DOHH2 (cell line): ENCODE measurements at regions not wholly inside any gene's neighbourhood (a gene's known extent, or its start where the extent isn't known, plus 50 kb on each side); places are given as distances from the start of the nearest gene placed in this dataset.

Experiments
- H3F3A ChIP-seq: fragments of 200-600 bp; sonication (generic), shearing (Covaris generic); 2 replicates; pipeline ENCODE4 v1.6.0; 2016; ENCODE audit warnings: antibody characterized with exemption, mild to moderate bottlenecking; ENCODE audit not compliant: control insufficient read depth, insufficient read depth
- H3K27ac ChIP-seq: fragments of 200-600 bp; sonication (generic); 2 replicates; pipeline ENCODE4 v1.5.1; 2014; ENCODE audit warnings: low read depth, mild to moderate bottlenecking, low read length, moderate library complexity
- H3K27me3 ChIP-seq: fragments of 200-600 bp; sonication (generic); 2 replicates; pipeline ENCODE4 v1.6.1; 2014; ENCODE audit warnings: mild to moderate bottlenecking, low read length, mixed read lengths; ENCODE audit not compliant: control insufficient read depth
- H3K36me3 ChIP-seq: fragments of 200-600 bp; sonication (generic); 2 replicates; pipeline ENCODE4 v1.6.1; 2014; ENCODE audit warnings: mild to moderate bottlenecking, low read length, moderate library complexity, mixed read lengths; ENCODE audit not compliant: control insufficient read depth
- H3K4me1 ChIP-seq: fragments of 200-600 bp; sonication (generic); 2 replicates; pipeline ENCODE4 v1.6.1; 2014; ENCODE audit warnings: mild to moderate bottlenecking, low read length, mixed read lengths; ENCODE audit not compliant: control insufficient read depth
- H3K4me2 ChIP-seq: fragments of 200-600 bp; sonication (generic); 2 replicates; pipeline ENCODE4 v1.6.0; 2014; ENCODE audit warnings: mild to moderate bottlenecking, low read length, moderate library complexity
- H3K4me3 ChIP-seq: fragments of 200-600 bp; sonication (generic); 2 replicates; pipeline ENCODE4 v1.5.1; 2014; ENCODE audit warnings: mild to moderate bottlenecking, low read length, mixed read lengths
- H3K79me2 ChIP-seq: fragments of 200-600 bp; sonication (generic); 2 replicates; pipeline ENCODE4 v1.6.1; 2014; ENCODE audit warnings: mild to moderate bottlenecking, low read length, mixed read lengths; ENCODE audit not compliant: control insufficient read depth
- H3K9me2 ChIP-seq: fragments of 200-600 bp; sonication (generic); replicated peaks from 2 replicates; pipeline ENCODE4 v1.6.1; 2014; ENCODE audit warnings: mild to moderate bottlenecking, low read length, mixed read lengths; ENCODE audit not compliant: control insufficient read depth
- H3K9me3 ChIP-seq: fragments of 200-600 bp; sonication (generic); 2 replicates; pipeline ENCODE4 v1.6.1; 2014; ENCODE audit warnings: antibody characterized with exemption, low read length, mixed read lengths; ENCODE audit not compliant: control insufficient read depth, insufficient read depth
- H4K20me1 ChIP-seq: fragments of 200-600 bp; sonication (generic); 2 replicates; pipeline ENCODE4 v1.6.0; 2014; ENCODE audit warnings: low read depth, mild to moderate bottlenecking, antibody characterized with exemption, low read length, moderate library complexity; ENCODE audit not compliant: control insufficient read depth, insufficient read depth
- EZH2phosphoT487 ChIP-seq: fragments of 200-600 bp; sonication (generic); IDR thresholded peaks from 2 replicates; pipeline ENCODE4 v1.6.1; 2017; ENCODE audit warnings: borderline replicate concordance, mild to moderate bottlenecking, antibody characterized with exemption, low read length, moderate library complexity, mixed read lengths
- TF ChIP-seq, protein P1 (sequence below): fragments of 200-600 bp; sonication (generic); IDR thresholded peaks from one replicate; pipeline ENCODE4 v1.5.1; 2014; ENCODE audit warnings: antibody characterized with exemption, mild to moderate bottlenecking, low read depth, low read length; ENCODE audit not compliant: poor library complexity, severe bottlenecking

DNA sequence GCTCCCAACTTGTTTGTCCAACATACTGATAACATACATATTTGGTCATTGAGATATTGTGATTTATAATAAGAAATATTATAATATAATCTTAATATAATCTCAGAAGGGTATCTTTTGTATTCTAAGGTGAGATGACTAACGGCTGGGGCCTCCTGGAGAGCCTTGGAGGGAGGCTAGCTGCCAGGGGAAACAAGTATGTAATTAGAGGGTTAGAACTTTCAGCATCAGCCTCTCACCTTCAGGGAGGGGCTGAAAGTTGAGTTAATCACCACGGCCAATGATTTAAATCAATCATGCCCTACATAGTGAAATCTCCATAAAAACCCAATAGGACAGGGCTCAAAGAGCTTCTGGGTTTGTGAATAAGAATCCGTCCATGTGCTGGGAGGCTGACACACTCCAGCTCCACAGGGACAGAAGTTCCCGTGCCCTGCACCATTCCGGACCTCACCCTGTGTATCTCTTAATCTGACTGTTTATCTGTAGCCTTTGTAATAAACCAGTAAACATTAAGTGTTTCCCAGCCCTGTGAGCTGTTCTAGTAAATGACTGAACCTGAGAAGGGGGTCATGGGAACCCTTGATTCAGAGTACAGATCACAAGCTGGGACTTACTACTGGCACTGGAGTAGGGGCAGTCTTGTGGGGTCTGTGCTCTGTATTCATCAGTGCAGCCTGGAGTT is 86.3 kb upstream of the STEAP1B start:
- Histone ChIP-seq H3K9me3 (no peaks in the 10 kb centered on the region), H3K79me2 (no peaks in the 10 kb centered on the region), H3K4me3 (no peak overlapping the region), H3F3A (no peaks in the 10 kb centered on the region), H4K20me1 (no peaks in the 10 kb centered on the region), H3K36me3 (no peaks in the 10 kb centered on the region), H3K4me1 (peaks cover 10% of the 10 kb centered on the region), H3K27ac (no peak overlapping the region), H3K9me2 (no peaks in the 10 kb centered on the region), H3K27me3 (peaks cover 54% of the 10 kb centered on the region), H3K4me2 (no peak overlapping the region)
- TF ChIP-seq EZH2phosphoT487, result no peak
- TF ChIP-seq, protein P1, sequence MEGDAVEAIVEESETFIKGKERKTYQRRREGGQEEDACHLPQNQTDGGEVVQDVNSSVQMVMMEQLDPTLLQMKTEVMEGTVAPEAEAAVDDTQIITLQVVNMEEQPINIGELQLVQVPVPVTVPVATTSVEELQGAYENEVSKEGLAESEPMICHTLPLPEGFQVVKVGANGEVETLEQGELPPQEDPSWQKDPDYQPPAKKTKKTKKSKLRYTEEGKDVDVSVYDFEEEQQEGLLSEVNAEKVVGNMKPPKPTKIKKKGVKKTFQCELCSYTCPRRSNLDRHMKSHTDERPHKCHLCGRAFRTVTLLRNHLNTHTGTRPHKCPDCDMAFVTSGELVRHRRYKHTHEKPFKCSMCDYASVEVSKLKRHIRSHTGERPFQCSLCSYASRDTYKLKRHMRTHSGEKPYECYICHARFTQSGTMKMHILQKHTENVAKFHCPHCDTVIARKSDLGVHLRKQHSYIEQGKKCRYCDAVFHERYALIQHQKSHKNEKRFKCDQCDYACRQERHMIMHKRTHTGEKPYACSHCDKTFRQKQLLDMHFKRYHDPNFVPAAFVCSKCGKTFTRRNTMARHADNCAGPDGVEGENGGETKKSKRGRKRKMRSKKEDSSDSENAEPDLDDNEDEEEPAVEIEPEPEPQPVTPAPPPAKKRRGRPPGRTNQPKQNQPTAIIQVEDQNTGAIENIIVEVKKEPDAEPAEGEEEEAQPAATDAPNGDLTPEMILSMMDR, result no peak

DNA sequence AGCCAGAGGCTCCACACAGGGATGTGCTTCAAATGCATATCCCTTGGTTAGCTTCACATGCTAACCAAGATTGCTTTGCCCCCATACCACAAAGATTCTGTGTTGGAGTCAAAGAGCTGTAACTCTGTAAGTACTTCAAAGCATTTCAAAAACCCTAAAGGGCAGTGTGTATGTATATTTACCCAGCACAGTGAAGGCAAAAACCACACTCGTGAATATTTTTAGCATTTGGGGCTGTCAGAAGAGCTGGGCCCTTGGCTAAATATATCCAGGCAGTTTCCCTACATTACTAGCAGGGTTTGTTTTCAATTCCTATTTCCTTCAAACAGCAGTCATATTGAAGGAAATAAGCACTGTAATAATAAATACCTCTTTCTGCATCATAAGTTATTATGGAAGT is 84.2 kb upstream of the STEAP1B start:
- no peak for TF ChIP-seq EZH2phosphoT487

DNA sequence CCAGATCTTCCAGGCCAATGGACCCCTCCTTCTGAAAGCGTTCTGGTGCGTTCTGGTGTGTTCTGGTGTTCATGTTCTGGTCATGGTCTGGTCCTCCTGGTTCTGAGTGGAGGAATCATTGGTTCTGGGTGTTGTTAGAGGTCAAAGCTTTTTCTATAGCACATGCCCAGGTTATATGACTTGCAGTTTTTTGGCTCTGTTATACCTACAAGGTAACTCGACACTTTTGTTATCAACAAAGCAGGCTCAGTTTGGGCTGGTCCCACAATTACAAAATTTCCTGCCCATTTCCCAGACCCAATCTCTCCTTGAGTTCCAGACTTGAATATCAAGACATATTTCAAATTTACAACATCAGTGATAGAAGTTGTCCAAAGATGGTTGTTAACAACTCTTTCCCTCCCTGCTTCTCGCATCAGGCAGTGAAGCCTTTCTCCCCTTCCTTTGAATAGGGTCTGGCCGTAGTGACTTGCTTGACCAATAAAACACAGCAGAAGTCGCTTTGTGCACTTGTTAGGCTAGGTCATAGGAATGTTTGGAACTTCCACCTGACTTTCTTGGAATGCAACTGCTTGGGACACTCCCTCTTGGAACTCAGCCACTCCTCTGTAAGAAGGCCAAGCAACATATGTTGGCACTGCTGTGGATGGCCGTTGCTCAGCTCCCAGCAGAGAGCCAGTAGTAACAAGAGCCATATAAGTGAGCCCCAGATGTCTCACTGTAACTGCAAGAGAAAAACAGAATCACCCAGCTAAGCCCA is 83.1 kb upstream of the STEAP1B start:
- no peak overlapping the region for H3K4me3 ChIP-seq
- H3K9me2 ChIP-seq, result no peaks in the 10 kb centered on the region
- no peaks in the 10 kb centered on the region for H3F3A ChIP-seq
- H3K4me1 ChIP-seq, result peaks cover 10% of the 10 kb centered on the region
- no peaks in the 10 kb centered on the region for H3K79me2 ChIP-seq
- H3K9me3 ChIP-seq, result no peaks in the 10 kb centered on the region
- no peak overlapping the region for H3K4me2 ChIP-seq
- H3K36me3 ChIP-seq, result no peaks in the 10 kb centered on the region
- TF ChIP-seq EZH2phosphoT487, result no peak
- TF ChIP-seq, protein P1, result no peak
- no peaks in the 10 kb centered on the region for H4K20me1 ChIP-seq
- peaks cover 50% of the 10 kb centered on the region for H3K27me3 ChIP-seq
- no peak overlapping the region for H3K27ac ChIP-seq

More for the DNA sequence above, 84.2 kb upstream of the STEAP1B start:
- no peaks in the 10 kb centered on the region for H4K20me1 ChIP-seq
- H3K27ac ChIP-seq, result no peak overlapping the region
- no peak overlapping the region for H3K4me2 ChIP-seq
- no peaks in the 10 kb centered on the region for H3K79me2 ChIP-seq
- H3K9me2 ChIP-seq, result no peaks in the 10 kb centered on the region
- no peaks in the 10 kb centered on the region for H3K9me3 ChIP-seq
- H3K4me3 ChIP-seq, result no peak overlapping the region
- H3K4me1 ChIP-seq, result peaks cover 10% of the 10 kb centered on the region
- H3F3A ChIP-seq, result no peaks in the 10 kb centered on the region
- no peaks in the 10 kb centered on the region for H3K36me3 ChIP-seq
- H3K27me3 ChIP-seq, result peaks cover 51% of the 10 kb centered on the region

DNA sequence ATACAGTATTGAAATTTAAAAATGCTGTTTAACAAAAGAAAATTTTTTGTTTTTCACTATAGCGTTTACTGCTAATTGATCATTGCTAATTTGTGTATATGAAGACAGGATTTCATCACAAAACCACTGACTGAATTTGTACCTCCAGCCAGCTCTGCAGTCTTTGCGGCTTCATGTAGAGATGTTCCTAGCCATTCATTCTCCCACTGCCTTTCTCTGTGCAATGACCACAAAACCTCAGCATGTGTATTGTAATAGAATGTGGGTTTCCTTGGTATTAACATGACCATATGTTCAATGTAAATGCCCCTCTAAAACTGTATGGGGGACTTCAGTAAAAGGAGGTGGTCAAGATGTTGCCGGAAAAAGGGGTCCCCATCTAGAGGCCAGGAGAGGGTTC is 81.1 kb upstream of the STEAP1B start:
- Histone ChIP-seq H4K20me1 (no peaks in the 10 kb centered on the region), H3K4me3 (no peak overlapping the region), H3K79me2 (no peaks in the 10 kb centered on the region), H3K4me1 (peaks cover 7% of the 10 kb centered on the region), H3K9me2 (no peaks in the 10 kb centered on the region), H3K36me3 (no peaks in the 10 kb centered on the region), H3K27ac (no peak overlapping the region), H3F3A (no peaks in the 10 kb centered on the region), H3K9me3 (no peaks in the 10 kb centered on the region), H3K4me2 (no peak overlapping the region), H3K27me3 (peaks cover 41% of the 10 kb centered on the region)
- TF ChIP-seq, protein P1, result no peak
- no peak for TF ChIP-seq EZH2phosphoT487
